HG03571 (cell line): ENCODE measurements at regions not wholly inside any gene's neighbourhood (a gene's known extent, or its start where the extent isn't known, plus 50 kb on each side); places are given as distances from the start of the nearest gene placed in this dataset.
"Not testable (repeated sequence)": the region's sequence is repeated elsewhere in the genome, so short reads cannot be mapped to it uniquely, and the experiment has no call there.

Source experiments
- ATAC-seq: cut with Tn5 transposase; IDR thresholded peaks from one replicate; pipeline ENCODE4 v1.9.1; 2021; ENCODE audit not compliant: unreplicated experiment

DNA sequence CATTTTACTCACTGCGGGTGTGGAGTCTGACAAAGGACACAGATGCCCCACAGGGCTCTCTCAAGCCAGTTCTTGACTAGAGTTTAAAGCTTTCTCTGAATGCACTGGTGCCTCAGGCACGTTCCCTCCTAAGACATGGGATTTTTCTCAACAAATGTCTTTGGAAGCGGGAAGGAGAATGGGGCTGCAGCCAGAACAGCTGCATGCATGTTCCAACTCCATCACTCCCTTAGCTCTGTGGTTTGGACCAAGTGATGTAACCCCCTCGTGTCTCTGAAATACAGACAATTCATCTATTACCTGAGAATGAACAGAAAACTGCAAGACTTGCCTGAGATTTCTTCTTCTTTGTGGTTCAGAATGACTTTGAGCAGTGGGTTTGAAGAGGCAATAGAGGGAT is 141.7 kb upstream of the SERPINE2 start:
- no peak for ATAC-seq

DNA sequence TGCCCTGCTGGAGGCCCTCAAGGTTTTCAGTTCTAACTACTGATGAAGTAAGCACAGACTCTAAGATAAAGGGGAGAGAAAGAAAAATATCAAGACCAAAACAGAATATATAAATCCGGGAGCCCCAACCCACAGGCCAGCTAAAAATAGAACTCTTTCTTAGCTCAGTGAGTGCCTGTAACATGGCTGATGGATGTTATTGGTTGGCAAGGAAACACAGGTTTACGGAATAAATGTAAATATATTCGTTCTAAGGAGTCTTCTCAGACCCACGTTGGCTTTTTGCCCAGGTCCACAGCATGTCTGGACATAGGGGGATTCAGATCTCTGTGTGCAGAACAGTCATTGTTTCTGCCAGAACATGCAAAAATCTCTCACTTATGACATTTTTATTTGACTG is 139.0 kb upstream of the SERPINE2 start:
- no peak for ATAC-seq

GRCh38 chr2:224175538-224175937 is 136.5 kb upstream of the SERPINE2 start:
- ATAC-seq = no peak

GRCh38 chr2:224174990-224175389 is 135.9 kb upstream of the SERPINE2 start:
- ATAC-seq = no peak

DNA sequence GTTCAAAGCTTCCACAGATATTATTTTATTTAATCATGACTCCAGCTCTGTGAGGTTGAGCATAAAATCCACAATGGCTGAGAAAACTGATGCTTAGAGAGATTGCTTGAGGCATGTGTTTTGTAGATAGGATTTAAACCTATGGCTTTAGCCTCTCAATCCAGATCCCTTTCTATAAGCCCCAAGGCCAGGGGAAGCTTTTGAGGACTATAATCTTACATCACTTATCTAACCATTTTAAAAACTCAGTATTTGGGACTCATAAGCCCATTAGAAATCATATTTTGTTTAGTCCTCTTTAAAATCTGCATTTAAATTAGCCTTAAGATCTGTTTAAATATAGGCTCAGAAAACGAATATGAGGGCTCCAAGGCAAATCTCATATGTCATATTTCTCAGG is 135.4 kb upstream of the SERPINE2 start:
- no peak for ATAC-seq

DNA sequence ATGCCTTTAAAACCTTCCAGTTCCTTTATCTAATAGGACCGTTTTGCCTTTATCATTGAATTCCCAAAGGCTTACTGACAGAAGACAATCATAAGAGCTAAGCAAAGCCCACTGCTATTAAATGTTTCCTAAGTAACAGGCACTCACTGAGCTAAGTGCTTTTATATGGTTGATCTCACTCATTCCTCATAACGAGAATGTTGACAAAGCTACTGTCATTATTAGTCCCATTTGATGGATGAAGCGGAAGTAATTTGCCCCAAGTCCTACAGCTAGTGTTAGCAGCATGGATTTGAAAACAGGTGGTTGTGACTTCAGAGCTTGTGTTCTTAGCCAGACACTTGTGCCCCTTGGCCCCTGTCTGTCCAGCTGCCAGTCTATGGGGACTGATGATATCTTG is 134.8 kb upstream of the SERPINE2 start:
- no peak for ATAC-seq

GRCh38 chr2:224173210-224173609 is 134.1 kb upstream of the SERPINE2 start:
- no peak for ATAC-seq

DNA sequence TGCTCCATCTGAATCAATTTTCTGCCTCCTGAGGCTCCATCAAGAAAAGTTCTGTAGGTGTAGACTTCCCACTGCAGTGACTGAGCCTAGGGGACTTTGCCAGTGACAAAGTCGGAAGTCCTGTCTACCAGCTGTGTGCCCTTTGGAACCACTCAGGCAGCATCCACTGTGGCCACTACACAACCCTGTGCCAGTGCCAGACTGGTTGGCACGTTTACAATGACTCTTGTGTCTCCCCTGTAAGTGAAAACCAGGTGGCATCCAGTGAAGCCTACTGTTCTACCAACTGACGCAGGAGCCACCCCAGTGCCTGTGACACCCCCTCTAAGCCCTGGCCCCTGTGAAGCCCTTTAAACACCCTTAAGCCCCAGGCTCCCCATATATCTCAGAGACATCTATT is 132.1 kb upstream of the SERPINE2 start:
- no peak for ATAC-seq

GRCh38 chr2:224169847-224170246 is 130.8 kb upstream of the SERPINE2 start:
- ATAC-seq = no peak

GRCh38 chr2:224167781-224168180 is 128.7 kb upstream of the SERPINE2 start:
- ATAC-seq = not testable (repeated sequence)

- ATAC-seq = no peak
Measured at GRCh38 chr2:224166654-224167053, 127.6 kb upstream of the SERPINE2 start.

DNA sequence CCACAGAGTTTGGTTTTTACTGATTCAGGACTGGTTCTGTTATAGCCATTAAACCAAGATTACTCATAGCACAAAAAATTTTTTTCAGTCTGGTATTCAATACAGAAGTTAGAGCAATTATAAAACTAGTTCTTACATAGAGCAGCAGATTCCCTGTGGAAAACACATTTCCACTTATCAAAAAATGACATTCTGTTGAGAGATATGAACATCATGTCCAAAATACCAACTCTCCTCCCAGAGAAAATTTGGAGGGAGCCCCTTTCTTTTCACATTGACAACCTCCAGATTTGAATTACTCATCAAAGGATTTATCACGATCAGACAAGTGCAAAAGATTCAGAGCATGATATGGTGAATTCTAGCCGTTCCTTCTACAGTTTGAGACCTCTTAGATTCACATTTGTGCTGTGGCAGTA is 126.8 kb upstream of the SERPINE2 start:
- ATAC-seq = no peak

DNA sequence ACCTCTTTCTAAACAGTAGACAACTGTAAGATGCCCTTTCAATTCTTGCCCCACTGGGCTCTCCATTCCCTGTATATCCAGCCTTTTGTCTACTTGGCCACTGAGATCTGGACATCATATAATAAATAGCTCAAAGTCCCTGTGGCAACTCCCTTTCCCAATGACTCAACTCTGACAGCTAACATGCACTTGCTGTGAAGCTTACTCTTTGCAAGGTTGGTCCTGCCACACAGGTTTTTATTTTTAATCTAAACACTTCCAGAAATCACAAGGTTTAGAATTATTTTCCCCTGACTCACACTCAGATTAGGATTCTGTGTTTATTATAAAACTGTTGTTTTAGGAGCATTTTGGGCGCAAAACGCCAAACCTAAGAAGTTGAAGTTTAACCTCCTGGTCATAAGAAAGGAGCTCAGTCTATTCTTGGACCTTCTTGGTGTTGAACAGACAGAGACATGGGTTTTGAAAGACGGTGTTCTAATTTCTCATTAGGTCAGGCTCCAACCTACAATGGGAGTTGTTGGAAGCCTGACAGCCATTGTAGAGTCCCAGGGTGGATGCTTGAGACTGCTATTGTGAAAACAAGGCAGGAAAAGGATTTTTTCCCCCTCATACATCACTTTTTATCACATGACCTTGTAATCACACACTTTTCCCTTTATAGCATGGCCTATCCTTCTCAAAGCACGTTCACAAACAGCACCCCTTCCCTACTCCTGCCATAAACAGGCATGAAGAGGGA is 124.7 kb upstream of the SERPINE2 start:
- no peak for ATAC-seq

GRCh38 chr2:224162122-224162521 is 123.0 kb upstream of the SERPINE2 start:
- ATAC-seq = no peak

- ATAC-seq = no peak
Measured at GRCh38 chr2:224161712-224162111, 122.6 kb upstream of the SERPINE2 start.

DNA sequence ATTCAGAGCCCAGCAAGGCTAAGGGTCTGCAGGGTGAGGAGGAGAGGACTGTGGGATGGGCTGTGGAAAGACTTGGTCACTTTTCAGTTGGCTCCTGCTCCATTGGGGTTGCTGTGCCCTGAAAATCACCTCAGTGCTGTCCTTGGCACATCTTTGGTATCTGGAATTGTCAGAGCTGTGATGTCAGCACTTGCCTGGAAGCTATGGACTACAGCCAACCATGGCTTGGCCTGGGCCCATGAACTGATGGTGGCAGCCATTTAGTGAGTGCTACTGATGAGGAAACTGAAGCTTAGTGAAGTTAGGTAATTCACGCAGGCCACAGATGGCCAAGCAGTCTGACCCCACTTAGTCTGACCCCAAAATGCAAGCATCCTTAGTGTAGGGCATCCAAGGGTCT is 121.8 kb upstream of the SERPINE2 start:
- no peak for ATAC-seq

GRCh38 chr2:224159345-224159928 is 120.4 kb upstream of the SERPINE2 start:
- ATAC-seq = no peak

DNA sequence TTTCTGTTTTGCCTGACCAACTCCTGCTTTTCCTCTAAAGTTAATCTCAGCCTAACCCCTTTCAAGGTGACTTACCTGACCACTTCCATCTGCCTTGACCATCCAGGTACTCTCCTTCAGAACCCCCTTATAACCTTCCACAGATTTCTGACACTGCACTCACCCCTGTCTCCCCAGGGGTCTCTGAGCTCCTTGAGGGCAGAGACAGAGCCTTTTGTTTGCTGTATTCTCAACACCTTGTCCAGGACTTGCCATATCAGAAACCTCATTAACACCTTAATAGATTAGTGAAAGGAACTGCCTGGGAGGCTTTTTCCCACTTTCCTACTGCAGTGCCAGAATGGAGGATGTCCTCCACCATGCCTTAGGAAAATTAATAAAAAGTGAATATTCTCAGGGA is 119.7 kb upstream of the SERPINE2 start:
- ATAC-seq = no peak

GRCh38 chr2:224158061-224158460 is 119.0 kb upstream of the SERPINE2 start:
- no peak for ATAC-seq

DNA sequence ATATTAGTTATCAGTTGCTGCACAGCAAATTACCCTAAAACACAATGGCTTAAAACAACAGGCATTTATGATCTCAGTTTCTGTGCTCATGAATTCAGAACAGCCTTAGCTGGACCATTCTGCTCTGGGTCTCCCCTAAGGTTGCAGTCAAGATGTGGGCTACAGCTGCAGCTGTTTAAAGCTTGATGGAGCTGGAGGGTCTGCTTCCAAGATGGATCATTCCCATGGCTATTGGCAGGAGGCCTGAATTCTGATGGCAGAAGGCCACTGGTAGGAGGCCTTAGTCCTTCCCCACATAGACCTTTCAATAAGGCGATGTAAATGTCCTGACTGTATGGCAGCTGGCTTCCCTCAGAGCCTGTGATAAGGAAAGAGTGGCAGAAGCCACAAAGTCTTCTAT is 118.6 kb upstream of the SERPINE2 start:
- no peak for ATAC-seq

DNA sequence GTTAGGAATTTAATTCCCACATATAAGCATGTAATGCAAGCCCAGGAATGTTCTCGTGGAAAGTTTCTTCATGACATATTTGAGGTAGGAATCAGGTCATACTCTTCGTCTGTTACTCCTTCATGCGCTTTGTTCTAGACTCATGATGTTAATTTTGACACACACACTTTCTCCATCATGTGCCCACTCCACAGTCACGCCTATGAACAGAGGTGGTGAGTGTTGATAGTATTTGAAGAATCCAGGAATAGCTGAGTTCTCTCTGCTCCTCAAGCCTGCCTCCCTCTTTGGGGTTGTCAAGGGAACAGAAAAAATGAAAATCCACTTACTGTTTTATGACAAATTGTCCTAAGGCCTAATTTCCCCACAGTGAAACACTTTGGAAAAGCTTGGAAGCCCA is 117.3 kb upstream of the SERPINE2 start:
- ATAC-seq = no peak

DNA sequence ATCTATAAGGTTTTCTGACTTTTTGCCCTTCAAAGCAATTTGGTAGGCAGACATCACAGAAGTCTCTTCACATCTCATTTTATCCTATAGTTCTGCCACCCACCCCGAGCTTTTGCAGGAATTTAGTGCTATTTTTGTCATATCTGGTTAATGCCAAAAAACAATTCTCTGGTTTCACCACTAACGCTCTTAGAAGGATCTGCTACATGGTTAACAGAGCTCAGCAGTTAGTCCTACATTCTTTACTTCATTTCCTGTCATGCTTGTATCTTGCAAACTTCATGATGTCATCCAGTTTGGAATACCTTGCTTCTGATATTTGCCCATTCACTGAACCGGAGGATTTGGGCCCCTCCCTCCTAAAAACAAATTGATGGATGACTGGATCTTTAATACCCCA is 116.8 kb upstream of the SERPINE2 start:
- ATAC-seq = no peak

- ATAC-seq = no peak
Measured at GRCh38 chr2:224155371-224155770, 116.3 kb upstream of the SERPINE2 start.
